ENCODE measurements at regions not wholly inside any gene's neighbourhood (a gene's known extent, or its start where the extent isn't known, plus 50 kb on each side); places are given as distances from the start of the nearest gene placed in this dataset.

- TF ChIP-seq CTCF (IDR thresholded peaks at IDR 0.05) = no peak
- TF ChIP-seq POLR2A (IDR thresholded peaks at IDR 0.05) = no peak
These were observed 104.0 kb upstream of the MGAT5 start for GRCh38 chr2:134149904-134150303.

Measured in upper lobe of left lung (tissue), 4 donors.